Mesothelial cell of epicardium (in vitro differentiated cells): ENCODE measurements at regions not wholly inside any gene's neighbourhood (a gene's known extent, or its start where the extent isn't known, plus 50 kb on each side); places are given as distances from the start of the nearest gene placed in this dataset.

ENCODE experiments used
- DNase-seq, 2 experiments: peaks; one replicate each; pipeline ENCODE4 v3.0.0; 2021; ENCODE audit warnings: low spot score in 2 of 2; ENCODE audit not compliant: unreplicated experiment in 2 of 2
- H3K27ac Mint-ChIP-seq: 2 replicates; pipeline ENCODE4 v1.8.0; 2021; ENCODE audit warnings: mixed read lengths
- H3K27me3 Mint-ChIP-seq: 2 replicates; pipeline ENCODE4 v1.8.0; 2021; ENCODE audit warnings: low read depth, mixed read lengths
- H3K36me3 Mint-ChIP-seq: 2 replicates; pipeline ENCODE4 v1.8.0; 2021; ENCODE audit warnings: mixed read lengths
- H3K4me1 Mint-ChIP-seq: 2 replicates; pipeline ENCODE4 v1.8.0; 2021; ENCODE audit warnings: mixed read lengths
- H3K4me3 Mint-ChIP-seq: 2 replicates; pipeline ENCODE4 v1.8.0; 2021; ENCODE audit warnings: mild to moderate bottlenecking, moderate library complexity, mixed read lengths
- H3K9me3 Mint-ChIP-seq: 2 replicates; pipeline ENCODE4 v1.8.0; 2021; ENCODE audit warnings: mixed read lengths
- TF ChIP-seq, protein P1 (sequence below): fragments of 200-600 bp; sonication (generic); IDR thresholded peaks from one replicate; pipeline ENCODE4 v1.5.0; 2021; ENCODE audit warnings: antibody characterized with exemption; ENCODE audit not compliant: unreplicated experiment

DNA sequence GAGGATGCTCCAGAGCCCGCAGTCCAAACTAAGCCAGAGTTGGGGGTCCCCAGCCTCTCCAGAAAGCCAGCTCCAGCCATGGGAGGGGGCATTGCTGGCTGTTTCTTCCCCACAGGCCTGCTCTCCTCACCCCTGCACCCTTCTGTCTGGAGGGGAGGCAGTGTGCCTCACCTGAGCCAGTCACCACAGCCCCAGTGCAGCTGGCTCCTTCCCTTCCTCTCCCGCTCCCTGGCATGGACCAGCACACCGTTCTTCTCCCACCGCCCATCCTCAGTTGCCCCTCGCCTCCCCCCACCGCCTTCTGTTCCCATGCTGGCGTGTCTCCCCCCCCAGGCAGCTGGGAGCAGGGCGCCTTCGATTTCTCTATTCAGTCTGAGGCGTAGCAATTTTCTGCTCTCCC, 110.5 kb upstream of the THY1 start:
- H3K27me3 Mint-ChIP-seq: peaks cover 28% of the 10 kb centered on the region

DNA sequence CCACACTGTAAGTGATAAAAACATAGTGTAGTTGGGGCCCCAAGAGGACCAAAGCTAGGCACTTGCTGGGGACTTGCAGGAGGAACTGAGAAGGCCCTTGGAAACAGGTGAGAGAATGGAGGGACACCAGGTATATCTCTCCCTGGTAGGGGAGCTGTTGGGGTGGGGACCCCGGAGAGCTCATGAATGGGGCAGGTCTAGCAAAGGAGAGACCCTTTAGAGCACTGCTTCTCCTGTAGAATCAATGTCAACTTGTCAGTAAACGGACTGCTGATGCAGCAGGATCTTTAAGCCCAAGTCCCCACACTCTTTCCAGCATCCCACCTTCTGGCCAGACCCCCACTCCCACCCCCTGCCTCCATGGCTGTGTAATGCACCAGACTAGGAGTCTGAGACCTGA, 109.6 kb upstream of the THY1 start:
- TF ChIP-seq, protein P1, sequence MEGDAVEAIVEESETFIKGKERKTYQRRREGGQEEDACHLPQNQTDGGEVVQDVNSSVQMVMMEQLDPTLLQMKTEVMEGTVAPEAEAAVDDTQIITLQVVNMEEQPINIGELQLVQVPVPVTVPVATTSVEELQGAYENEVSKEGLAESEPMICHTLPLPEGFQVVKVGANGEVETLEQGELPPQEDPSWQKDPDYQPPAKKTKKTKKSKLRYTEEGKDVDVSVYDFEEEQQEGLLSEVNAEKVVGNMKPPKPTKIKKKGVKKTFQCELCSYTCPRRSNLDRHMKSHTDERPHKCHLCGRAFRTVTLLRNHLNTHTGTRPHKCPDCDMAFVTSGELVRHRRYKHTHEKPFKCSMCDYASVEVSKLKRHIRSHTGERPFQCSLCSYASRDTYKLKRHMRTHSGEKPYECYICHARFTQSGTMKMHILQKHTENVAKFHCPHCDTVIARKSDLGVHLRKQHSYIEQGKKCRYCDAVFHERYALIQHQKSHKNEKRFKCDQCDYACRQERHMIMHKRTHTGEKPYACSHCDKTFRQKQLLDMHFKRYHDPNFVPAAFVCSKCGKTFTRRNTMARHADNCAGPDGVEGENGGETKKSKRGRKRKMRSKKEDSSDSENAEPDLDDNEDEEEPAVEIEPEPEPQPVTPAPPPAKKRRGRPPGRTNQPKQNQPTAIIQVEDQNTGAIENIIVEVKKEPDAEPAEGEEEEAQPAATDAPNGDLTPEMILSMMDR: no peak
- Mint-ChIP-seq H3K9me3 (no peaks in the 10 kb centered on the region), H3K36me3 (no peaks in the 10 kb centered on the region), H3K4me3 (no peak overlapping the region), H3K27ac (no peak overlapping the region), H3K4me1 (peaks cover 2% of the 10 kb centered on the region), H3K27me3 (peaks cover 32% of the 10 kb centered on the region)
- no peak for DNase-seq

More for the DNA sequence above, 110.5 kb upstream of the THY1 start:
- H3K4me3 Mint-ChIP-seq: no peak overlapping the region
- H3K36me3 Mint-ChIP-seq: no peaks in the 10 kb centered on the region
- no peak overlapping the region for H3K27ac Mint-ChIP-seq
- DNase-seq: no peak
- peaks cover 2% of the 10 kb centered on the region for H3K4me1 Mint-ChIP-seq
- TF ChIP-seq, protein P1: no peak
- H3K9me3 Mint-ChIP-seq: no peaks in the 10 kb centered on the region

DNA sequence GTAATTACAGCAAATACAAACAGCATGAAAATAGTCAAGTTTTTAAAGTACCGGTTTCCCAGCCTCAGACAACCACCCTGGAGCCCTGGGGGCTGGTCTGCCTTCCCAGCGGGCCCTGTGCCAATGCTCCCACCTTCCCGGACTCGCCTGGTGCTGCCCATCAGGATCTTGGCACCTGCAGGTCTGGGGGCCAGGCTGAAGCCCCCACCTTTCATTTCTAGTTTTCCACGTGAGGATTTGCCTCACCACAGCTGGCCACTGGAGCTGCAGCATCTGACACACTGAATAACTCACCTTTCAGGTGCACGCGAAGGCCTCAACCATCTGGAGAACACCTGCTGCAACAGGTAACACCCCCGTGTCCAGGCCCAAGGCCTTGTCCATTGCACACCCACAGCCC, 108.7 kb upstream of the THY1 start:
- no peaks in the 10 kb centered on the region for H3K36me3 Mint-ChIP-seq
- peaks cover 2% of the 10 kb centered on the region for H3K4me1 Mint-ChIP-seq
- H3K27ac Mint-ChIP-seq: no peak overlapping the region
- no peak overlapping the region for H3K4me3 Mint-ChIP-seq
- H3K27me3 Mint-ChIP-seq: peaks cover 38% of the 10 kb centered on the region
- DNase-seq: no peak
- TF ChIP-seq, protein P1: no peak
- no peaks in the 10 kb centered on the region for H3K9me3 Mint-ChIP-seq

DNA sequence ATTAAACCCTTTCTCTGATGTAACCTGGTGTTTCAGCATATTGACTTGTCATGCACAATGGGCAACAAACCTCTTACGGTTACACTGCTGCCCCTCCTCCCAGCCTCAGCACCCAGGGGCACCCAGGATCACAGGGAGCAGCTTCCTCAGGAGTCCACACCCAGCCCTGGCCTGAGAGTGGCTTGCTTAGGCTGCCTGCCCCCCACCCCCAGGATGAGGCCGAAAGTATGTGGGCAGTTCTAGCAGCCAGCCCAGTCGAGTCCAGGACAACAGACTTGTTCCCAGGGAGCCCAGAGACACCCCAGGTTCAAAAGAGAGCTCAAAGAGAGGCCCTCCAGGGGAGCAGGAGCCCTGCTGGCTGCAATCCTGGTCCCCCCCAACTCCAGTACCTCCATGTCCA, 108.1 kb upstream of the THY1 start:
- H3K27me3 Mint-ChIP-seq: peaks cover 39% of the 10 kb centered on the region
- peaks cover 2% of the 10 kb centered on the region for H3K4me1 Mint-ChIP-seq
- H3K9me3 Mint-ChIP-seq: no peaks in the 10 kb centered on the region
- TF ChIP-seq, protein P1: no peak
- DNase-seq: no peak
- H3K36me3 Mint-ChIP-seq: no peaks in the 10 kb centered on the region
- no peak overlapping the region for H3K27ac Mint-ChIP-seq
- H3K4me3 Mint-ChIP-seq: no peak overlapping the region

DNA sequence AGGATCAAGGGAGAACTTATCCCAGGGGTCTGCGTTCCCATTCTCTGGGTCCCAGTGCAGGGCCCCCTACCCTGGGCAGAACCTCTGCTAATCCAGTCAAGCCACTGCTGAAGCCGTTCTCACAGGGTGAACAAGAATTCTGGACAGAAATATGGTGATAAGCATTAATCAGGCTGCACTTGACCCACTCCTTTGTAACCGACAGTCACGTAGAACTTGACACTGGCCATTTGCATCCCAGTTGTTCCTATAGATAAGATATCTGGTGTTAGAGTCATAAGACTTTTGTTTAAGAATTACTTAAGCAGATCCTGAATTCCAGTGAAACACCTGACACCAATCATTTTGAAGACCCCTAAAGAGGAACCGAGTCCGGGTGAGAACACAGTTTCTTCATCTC, 107.5 kb upstream of the THY1 start:
- no peak overlapping the region for H3K4me3 Mint-ChIP-seq
- H3K36me3 Mint-ChIP-seq: no peaks in the 10 kb centered on the region
- no peak overlapping the region for H3K27ac Mint-ChIP-seq
- no peak for DNase-seq
- H3K27me3 Mint-ChIP-seq: peaks cover 42% of the 10 kb centered on the region
- H3K4me1 Mint-ChIP-seq: peaks cover 2% of the 10 kb centered on the region
- TF ChIP-seq, protein P1: no peak
- no peaks in the 10 kb centered on the region for H3K9me3 Mint-ChIP-seq

DNA sequence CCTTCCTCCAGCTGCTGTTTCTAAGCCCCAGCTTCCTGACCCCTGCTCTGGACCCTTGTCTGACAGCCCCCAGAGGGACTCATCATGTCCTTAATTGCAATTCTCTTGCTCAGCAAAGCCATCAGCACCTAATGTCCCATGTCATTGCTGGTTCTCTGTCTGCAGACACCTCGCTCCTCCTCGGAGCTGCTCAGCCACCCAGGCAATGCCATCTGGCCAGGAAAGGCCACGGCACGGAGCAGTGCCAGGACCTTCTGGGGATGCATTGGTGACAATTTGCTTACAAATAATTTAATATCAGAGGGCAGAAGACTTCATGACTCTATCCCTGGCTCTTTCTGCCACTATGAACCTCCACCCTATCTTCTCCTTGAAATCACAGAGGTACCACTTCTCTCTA, 107.0 kb upstream of the THY1 start:
- Mint-ChIP-seq H3K36me3 (no peaks in the 10 kb centered on the region), H3K27me3 (peaks cover 44% of the 10 kb centered on the region), H3K27ac (no peak overlapping the region), H3K4me3 (no peak overlapping the region), H3K4me1 (peaks cover 2% of the 10 kb centered on the region), H3K9me3 (no peaks in the 10 kb centered on the region)
- DNase-seq: no peak
- TF ChIP-seq, protein P1: no peak
